NCI-H2196 (cell line): ENCODE measurements at regions not wholly inside any gene's neighbourhood (a gene's known extent, or its start where the extent isn't known, plus 50 kb on each side); places are given as distances from the start of the nearest gene placed in this dataset.

Experiments used
- DNase-seq: peaks from one replicate; lab custom pipeline; 2025; ENCODE audit not compliant: unreplicated experiment; lab: John Stamatoyannopoulos, UW

DNA sequence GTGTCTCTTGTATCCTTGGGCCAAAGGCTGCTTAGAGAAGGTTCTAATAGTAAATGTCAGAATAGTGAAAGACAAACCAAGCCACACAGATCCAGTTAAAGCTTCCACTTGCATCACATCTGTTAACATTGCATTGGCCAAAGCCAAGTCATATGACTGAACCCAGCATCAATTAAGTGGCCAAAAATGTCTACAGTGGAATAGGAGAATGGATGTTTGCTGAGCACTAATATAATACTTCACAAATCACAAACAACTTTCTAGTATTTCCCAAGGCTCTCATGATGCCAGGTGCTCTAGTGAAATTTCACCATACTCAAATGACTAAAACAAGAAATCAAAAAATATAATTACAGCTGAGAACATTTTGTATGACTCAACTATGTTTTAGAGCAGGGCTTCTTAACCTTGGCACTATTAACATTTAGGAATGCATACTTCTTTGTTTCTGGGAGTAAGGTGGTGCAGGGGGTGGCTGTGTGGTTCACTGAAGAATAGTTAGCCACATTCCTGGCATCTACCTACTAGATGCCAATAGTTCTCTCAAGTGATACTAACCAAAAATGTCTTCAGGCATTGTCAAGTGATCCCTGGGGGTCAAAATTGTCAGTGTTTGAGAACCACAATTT lies 148.0 kb upstream of the SPTLC3 start:
- no peak for DNase-seq

DNA sequence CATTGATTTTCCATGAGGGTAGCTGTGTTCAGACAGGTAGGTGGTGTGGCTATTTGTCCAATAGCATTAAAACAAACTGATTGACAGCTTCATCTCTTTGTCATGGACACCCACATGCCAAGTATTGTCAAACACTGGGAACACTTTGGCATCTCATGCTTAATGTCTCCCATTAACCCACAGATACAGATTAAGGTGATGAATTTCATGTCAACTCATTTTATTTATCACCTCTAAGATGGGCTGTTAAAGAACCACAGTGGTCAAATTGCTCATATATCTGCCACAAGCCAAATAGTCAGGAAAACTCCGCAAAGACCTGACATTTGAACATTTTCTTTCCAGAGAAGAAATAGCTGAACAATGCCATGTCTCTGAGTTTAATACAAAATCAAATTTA lies 139.1 kb upstream of the SPTLC3 start:
- DNase-seq, result no peak

DNA sequence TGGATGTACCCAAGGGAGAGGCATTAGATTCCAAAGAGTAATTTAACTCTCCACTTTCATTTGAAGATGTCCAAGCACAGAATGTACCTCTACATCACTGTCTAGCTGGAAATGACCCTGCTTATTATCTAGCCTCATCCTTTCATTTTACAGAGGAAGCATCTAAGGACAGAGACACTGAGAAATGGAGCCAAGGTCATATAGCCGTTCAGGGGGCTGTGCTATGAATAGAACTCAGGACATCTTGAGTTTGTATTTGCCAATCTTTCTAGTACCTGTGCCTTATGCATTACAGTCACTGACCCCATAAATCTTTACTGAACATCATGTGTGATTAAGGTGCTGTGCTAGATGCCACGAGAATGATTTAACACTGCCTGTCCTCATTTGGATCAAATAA lies 138.2 kb upstream of the SPTLC3 start:
- no peak for DNase-seq

DNA sequence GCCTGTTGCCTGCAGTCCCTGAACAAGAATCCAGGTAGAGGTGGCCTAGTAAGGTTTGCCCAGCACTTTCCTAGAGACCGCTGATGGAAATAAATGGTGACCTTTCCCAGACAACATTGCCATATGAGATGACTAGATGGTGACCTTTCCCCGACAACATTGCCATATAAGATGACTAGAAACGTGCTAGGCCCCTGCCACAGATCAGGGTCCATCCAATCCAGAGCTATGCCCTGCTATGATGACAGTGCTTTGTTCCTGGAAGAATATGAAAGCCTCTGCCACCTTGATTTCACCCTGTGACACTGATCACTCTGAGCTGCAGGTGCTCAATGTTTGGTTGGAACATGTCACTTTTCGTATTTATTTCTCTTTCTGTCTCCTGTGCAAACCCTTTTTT lies 133.8 kb upstream of the SPTLC3 start:
- no peak for DNase-seq

DNA sequence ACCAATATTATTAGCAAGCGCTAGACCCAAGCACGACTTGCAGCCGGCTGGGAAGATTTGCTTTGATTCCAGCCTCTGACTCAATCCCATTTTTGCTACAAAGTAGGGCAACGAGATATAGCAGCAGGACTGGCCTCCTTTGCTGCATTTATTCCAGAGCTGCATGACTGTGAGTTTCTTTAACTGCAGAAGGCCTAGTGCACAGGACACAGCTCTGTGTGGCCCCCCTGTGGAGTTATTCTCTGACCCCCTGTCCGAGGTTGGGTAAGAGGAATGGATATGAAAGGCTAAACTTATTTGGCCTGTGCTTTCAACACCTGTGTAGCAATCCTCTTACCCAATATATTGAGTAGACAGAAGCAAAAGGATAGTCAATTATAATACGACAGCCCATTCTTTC lies 133.3 kb upstream of the SPTLC3 start:
- no peak for DNase-seq

DNA sequence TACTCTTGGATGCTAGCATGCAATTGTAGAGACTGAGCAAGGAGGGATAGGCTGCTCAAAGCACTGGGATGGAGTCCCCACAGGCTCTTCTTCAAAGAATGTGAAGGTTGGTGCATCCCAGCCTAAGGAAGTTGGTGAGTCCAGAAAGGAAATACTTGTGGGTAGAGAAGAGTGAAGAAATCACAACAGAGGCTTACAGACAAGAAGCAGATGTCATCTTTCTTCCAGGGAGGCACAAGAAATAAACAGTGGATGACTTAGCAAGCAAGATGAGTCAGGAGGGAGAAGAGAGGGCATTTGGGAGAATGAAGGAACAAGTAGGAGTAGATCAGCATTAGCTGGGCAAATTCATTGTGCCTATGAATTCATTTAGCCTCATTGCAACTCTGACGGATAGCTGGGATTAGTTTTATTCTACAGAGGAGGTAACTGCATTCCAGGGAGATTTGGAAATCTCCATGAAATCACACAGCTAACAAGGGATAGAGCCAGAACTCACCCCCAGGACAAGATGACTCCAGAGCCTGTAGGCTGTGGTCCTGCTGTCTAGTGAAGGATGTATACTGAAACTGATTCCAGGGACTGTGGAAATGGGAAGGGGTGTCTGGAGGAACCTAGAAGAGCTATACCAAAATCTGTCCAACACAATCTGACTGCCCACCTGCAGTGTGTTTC lies 125.8 kb upstream of the SPTLC3 start:
- no peak for DNase-seq

DNA sequence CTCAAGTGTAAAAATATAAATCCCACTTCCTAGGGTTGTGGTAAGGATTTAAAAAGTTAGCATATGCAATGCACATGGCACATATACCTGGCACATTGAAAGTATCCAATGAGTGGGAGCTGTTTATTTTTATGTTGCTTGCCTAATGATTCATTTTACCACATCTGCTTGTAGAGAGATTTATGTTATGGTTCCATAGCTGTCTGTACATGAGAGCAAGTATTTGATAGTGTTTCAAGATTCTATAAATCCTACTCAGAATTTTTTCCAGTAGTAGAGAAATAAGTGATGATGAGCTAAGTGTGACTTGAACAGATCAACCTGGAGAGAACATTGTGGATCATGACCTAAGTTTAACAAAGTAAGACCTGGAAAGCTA lies 125.3 kb upstream of the SPTLC3 start:
- DNase-seq, result no peak

DNA sequence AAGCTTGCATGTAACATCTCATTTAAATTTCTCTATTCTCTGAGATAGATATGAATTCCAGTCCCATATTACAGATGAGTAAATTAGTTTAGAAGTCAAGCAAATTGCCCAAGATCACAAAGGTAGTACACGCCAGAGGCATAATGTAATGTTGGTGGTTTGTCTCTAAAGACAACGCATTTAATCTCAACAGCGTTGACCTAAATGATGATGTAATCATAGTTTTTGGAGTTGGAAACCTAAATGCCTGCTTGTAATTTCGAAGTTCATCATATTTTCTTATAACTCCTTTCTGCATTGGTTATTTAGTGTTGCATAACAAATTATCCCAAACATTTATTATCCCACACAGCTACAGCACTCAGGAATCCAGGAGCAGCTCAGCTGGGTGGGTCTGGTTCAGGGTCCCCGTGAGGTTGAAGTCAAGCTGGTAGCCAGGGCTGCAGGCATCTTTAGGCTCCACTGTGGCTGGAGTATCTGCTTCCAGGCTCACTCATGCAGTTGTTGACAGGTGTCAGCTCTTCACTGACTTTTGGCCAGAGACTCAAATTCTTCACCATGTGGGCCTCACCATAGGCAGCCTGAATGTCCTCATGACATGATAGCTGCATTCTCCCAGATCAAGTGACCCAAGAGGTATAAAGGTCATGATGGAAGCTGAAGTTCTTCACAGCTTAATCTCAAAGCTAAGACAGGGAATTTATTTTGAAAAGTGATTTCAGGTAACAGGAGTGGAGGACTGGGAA lies 122.0 kb upstream of the SPTLC3 start:
- no peak for DNase-seq

DNA sequence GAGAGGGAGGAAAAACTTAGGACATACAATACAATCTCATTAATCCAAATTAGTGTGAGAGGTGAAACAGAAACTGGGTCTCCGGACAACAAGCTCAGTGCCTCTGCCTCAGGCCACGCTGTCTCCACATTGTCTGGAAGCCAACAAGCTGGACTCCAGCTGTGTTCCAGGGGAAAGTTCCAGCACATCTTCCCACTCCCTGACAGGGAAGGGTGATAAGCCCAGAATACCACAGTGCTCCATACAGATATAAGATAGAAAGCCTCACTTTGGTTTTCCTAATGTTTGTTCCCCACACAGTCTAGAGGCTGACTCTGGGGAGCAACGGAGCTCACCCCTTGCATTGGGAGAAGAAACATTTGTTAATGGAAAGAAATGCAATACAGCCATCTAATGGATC lies 117.1 kb upstream of the SPTLC3 start:
- DNase-seq, result no peak

DNA sequence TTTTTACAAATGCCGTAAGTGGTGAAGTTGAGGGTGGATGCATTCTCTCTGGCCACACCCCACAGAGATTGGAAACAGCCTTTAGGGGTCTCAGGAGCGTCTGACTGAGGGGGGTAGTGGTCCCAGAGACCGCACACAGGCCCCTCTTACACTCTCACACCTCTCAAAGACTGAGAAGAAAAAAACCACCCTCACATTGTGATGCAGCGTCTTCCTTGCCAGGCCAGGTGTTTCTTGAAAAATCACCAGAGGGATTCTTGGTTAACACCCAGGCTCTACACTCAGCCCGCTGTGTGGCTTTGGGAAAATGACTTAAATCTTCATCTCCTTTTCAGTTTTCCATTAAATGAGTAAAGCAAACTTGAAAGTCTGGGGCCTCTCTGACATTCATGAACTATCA lies 115.8 kb upstream of the SPTLC3 start:
- DNase-seq, result no peak

DNA sequence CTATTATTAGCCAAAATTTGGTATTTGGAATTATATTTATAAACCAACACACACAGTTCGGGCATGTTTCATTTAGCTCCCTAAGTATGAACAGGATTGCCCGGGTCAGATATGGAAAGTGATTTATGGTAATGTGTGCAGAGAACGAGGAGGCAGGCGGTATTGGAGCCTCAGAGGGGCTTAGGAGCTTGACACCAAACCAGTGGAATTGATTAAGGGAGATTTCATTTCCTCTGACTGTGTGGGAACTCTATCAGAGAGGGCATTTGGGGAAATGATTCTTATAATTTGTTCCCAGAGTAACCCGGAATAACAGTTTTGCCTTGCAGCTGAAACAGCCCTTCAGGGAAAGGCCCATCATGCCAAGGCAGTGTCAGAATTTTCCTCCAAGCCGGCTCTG lies 115.1 kb upstream of the SPTLC3 start:
- no peak for DNase-seq

DNA sequence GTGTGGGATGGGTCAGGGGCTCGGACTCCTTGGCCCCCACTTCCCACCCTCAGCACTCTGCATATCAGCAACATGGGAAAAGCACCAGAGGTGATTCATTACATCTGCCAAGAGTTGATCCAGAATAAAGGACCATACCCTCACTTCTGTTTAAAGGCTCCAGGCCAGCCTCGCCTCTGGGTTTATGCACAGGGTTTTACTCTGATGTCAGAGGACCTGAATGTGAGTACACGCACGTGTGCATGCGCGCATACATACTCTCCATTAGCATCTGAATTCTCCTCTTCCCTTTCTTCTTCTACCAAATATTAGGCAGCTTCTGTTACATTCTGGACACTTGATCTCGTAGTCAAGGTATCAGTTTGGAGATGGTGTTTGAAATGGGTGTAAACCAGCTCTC lies 114.7 kb upstream of the SPTLC3 start:
- DNase-seq, result no peak

DNA sequence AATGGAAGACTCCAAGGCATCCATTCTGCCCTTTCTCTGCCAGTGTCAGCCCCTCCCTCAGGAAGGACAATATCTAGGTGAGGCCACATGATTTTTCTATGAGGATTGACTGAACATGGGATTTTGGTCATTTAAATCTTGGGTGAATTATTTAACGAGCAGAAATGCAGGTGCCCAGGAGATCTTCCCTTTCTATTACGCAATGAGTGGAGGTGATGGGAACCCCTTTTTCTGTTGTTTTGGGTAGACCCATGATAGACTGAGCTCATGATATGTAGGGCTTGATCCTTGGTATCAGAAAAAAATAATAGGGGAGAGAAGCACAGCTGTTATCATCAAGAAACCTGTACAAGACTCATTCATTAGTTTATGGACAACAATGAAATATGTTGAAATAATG lies 112.6 kb upstream of the SPTLC3 start:
- DNase-seq, result no peak

DNA sequence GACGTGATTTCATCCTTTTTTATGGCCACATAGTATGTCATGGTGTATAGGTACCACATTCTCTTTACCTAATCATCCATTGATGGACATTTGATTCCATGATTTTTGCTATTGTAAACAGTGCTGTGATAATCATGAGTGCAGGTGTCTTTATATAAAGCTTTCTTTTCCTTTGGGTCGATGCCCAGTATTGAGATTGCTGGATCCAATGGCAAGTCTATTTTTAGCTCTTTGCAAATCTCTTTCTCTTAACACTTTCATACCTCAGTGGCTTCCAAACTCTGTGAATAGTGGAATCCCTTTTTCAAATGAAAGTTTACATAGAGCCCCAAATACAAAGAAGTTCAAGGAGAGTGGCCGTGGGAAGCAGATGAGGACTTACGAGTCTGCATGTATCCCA lies 105.8 kb upstream of the SPTLC3 start:
- DNase-seq, result no peak

DNA sequence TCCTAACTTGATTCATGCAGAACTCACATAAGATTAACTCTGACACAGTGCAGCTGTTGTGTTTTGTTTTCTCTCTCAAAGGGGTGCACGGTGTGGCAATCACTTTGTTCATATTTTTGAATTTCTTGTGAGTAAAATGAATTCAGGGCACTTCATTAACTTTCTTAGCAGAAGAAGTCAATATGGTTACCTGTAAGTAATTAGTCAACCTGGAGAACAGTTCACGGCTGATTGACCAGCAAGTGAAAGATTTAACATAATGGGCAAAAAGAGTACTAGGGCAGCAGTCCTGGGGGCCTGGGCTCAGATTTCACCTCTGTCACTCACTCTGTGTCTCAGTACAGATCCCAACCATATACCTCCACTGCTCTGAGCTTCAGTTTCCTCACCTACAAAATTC lies 102.4 kb upstream of the SPTLC3 start:
- no peak for DNase-seq

DNA sequence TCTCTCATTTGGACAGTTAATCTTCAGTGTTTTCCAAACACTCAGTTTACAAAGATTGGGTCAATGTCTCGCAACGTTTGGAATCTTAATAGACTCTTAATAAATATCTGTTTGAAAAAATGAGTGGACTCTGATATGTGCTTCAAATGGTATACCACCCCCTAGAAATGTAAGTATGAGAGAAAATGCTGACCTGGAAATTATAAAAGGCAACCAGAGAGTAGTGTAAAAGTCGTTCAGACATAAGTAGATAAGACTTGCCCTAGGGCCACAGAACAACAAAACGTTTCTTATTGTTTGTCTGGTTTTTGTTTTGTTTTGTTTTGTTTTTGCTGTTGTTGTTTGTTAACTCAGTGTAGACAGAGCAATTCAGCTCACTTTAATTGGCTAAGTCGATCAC lies 97.4 kb upstream of the SPTLC3 start:
- no peak for DNase-seq

DNA sequence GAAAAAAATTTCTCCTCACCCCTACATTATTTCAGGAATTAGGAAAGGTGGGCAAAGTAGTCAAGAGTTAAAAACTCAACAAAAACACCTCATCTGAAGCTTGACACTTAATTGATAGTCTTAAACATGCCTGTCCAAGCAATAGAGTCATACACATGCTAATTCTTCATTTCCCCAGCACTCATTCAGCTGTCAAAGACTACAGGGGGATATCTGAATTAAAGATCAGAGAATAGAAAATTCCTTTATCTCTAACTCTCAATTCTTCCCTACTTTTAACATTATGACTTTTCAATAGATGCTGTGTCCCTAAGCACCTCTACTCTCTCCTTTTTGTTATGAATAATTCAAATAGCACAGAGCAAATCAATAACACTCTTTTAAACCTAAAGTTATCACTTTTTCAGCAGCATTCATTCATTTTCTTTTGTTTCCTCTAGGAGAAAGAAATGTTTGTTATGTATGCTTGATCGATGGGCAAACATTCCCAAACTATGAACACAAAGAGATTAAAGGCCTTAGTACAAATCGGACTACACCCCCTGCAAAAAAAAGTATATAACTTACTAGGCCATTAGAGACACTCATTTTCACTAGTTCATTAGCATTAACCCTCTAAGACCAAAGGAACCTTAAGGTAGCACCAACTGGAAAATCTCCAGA lies 94.9 kb upstream of the SPTLC3 start:
- DNase-seq, result no peak

DNA sequence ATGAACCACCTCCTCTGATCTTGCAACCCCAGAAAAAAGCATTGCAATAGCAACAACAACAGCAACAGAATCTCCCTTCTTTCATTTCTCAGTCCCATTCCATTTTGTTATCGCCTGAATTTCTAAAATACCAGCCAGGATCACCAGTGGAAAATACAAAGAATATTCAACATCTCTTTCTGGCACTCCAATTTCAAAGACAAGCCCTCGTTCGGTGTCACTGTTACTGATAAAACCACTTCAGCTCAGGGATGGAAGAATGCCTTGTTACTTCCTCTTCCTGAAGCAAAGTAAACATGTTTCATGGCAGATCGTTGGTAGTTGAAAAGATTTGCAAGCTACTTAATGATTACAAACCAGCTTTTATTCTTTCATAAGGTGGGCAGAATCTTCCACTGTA lies 94.0 kb upstream of the SPTLC3 start:
- no peak for DNase-seq

DNA sequence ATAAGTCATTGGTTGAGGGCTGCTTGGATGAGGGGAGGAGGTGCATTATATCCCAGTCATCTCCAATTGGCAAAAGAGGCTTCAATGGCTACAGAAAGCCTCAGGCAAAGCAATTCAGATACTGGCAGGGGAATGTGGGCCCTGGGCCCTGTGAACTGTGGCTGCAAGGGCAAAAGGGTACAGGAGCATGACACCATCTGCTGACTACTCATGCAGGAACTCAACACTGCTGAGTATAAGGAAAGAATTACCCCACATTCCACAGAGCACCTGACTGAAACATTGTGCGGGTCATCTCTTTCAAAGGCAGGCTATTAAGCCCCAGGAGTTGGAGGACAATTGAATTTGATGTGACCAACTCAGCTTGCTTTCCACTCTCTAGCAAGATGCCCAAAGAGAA lies 92.1 kb upstream of the SPTLC3 start:
- no peak for DNase-seq

DNA sequence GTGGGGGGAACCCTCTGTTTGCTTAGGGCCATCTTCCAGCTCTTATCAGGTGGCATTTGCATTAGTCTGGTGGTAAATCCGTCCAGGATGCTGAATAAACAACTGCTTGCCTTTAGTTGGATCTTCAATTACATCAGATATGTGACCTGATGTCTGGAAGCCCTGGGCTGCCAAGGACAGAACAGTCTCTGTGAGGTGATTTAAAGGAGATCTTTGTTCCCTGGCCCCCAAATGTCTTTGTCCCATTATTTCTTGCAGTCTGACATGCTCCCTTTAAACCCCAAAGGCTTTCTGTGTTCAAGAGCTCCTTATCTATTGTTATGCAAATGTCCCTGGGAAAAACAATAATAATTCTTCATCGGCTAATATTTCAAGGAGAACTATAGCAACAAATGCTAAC lies 84.6 kb upstream of the SPTLC3 start:
- DNase-seq, result no peak

DNA sequence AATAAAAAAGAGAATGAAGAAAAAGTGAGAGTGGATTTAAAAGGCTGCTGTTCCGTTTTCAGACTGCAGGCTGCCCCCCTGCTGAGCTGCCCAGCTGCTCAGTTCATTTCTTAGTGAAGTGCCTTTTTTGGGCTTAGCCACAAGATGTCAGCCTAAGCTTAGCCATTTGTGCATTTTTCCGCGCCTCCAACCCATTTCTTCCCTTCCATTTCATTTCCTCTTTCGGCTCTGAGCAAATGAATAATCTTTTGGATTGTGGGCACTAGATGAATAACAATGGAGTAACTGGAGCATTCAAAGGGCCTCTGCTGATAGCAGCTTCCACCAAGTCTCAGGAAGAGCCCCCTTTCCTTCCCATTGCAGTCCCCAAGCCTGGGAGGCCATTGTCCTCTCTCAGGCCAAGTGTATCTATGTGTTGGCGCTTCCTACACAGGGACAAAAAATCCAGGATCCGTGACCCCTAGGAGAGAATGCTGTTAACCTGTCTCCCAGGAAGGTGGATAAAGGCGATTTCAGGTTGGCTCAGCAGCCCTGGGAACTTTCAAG lies 83.5 kb upstream of the SPTLC3 start:
- DNase-seq, result peak; percentile 67
